Activated T-cell treated with anti-CD3 and anti-CD28 coated beads, Interleukin-2, amount 50 U/mL, for 24 hours (primary cell): ENCODE measurements at regions not wholly inside any gene's neighbourhood (a gene's known extent, or its start where the extent isn't known, plus 50 kb on each side); places are given as distances from the start of the nearest gene placed in this dataset.
"Not testable (repeated sequence)": the region's sequence is repeated elsewhere in the genome, so short reads cannot be mapped to it uniquely, and the experiment has no call there.

Experiments
- DNase-seq: peaks from one replicate; pipeline ENCODE4 v3.0.0-alpha.2; 2020
- H3K27ac Mint-ChIP-seq: 2 replicates; pipeline ENCODE4 v1.8.0; 2020; ENCODE audit warnings: mild to moderate bottlenecking, mixed read lengths
- H3K27me3 Mint-ChIP-seq: 2 replicates; pipeline ENCODE4 v1.8.0; 2020; ENCODE audit warnings: mixed read lengths
- H3K36me3 Mint-ChIP-seq: 2 replicates; pipeline ENCODE4 v1.8.0; 2020; ENCODE audit warnings: low read depth, mixed read lengths
- H3K4me1 Mint-ChIP-seq: 2 replicates; pipeline ENCODE4 v1.8.0; 2020; ENCODE audit warnings: low read depth, mixed read lengths
- H3K4me3 Mint-ChIP-seq: 2 replicates; pipeline ENCODE4 v1.8.0; 2020; ENCODE audit warnings: mild to moderate bottlenecking, moderate library complexity, mixed read lengths
- H3K9me3 Mint-ChIP-seq: 2 replicates; pipeline ENCODE4 v1.8.0; 2020; ENCODE audit warnings: mixed read lengths

GRCh38 chr12:107200394-107200793 is 107.0 kb upstream of the CRY1 start:
- H3K27me3 Mint-ChIP-seq: no peaks in the 10 kb centered on the region
- no peak for DNase-seq
- H3K36me3 Mint-ChIP-seq: no peaks in the 10 kb centered on the region
- no peak overlapping the region for H3K4me3 Mint-ChIP-seq
- H3K9me3 Mint-ChIP-seq: no peaks in the 10 kb centered on the region
- no peak overlapping the region for H3K27ac Mint-ChIP-seq
- H3K4me1 Mint-ChIP-seq: no peaks in the 10 kb centered on the region

GRCh38 chr12:107207931-107208525 is 114.7 kb upstream of the CRY1 start:
- DNase-seq: no peak
- H3K4me1 Mint-ChIP-seq: no peaks in the 10 kb centered on the region
- no peak overlapping the region for H3K4me3 Mint-ChIP-seq
- no peak overlapping the region for H3K27ac Mint-ChIP-seq
- peaks cover 2% of the 10 kb centered on the region for H3K9me3 Mint-ChIP-seq
- no peaks in the 10 kb centered on the region for H3K36me3 Mint-ChIP-seq
- H3K27me3 Mint-ChIP-seq: peaks cover 18% of the 10 kb centered on the region

- not testable (repeated sequence) for H3K4me1 Mint-ChIP-seq, H3K9me3 Mint-ChIP-seq, DNase-seq, H3K27ac Mint-ChIP-seq, H3K4me3 Mint-ChIP-seq, H3K36me3 Mint-ChIP-seq
- H3K27me3 Mint-ChIP-seq: peaks cover 18% of the 10 kb centered on the region
Measured at GRCh38 chr12:107209700-107210099, 116.4 kb upstream of the CRY1 start.

- H3K27ac Mint-ChIP-seq: not testable (repeated sequence)
- peaks cover 27% of the 10 kb centered on the region for H3K27me3 Mint-ChIP-seq
Measured at GRCh38 chr12:107214373-107214773, 121.0 kb upstream of the CRY1 start.

GRCh38 chr12:107216411-107216810 is 123.1 kb upstream of the CRY1 start:
- H3K27ac Mint-ChIP-seq, H3K36me3 Mint-ChIP-seq, H3K4me3 Mint-ChIP-seq, DNase-seq, H3K9me3 Mint-ChIP-seq, H3K4me1 Mint-ChIP-seq: not testable (repeated sequence)
- peaks cover 24% of the 10 kb centered on the region for H3K27me3 Mint-ChIP-seq

More at GRCh38 chr12:107214373-107214773, 121.0 kb upstream of the CRY1 start:
- H3K4me3 Mint-ChIP-seq, H3K9me3 Mint-ChIP-seq, DNase-seq, H3K36me3 Mint-ChIP-seq, H3K4me1 Mint-ChIP-seq: not testable (repeated sequence)

- peaks cover 2% of the 10 kb centered on the region for H3K9me3 Mint-ChIP-seq
- H3K27ac Mint-ChIP-seq: no peak overlapping the region
- no peak overlapping the region for H3K4me3 Mint-ChIP-seq
- peaks cover 8% of the 10 kb centered on the region for H3K4me1 Mint-ChIP-seq
- H3K36me3 Mint-ChIP-seq: no peaks in the 10 kb centered on the region
- DNase-seq: no peak
- H3K27me3 Mint-ChIP-seq: peaks cover 34% of the 10 kb centered on the region
Measured at GRCh38 chr12:107219301-107219700, 126.0 kb upstream of the CRY1 start.

GRCh38 chr12:107221913-107222312 is 128.6 kb upstream of the CRY1 start:
- H3K36me3 Mint-ChIP-seq: no peaks in the 10 kb centered on the region
- DNase-seq: no peak
- peaks cover 6% of the 10 kb centered on the region for H3K4me1 Mint-ChIP-seq
- no peak overlapping the region for H3K27ac Mint-ChIP-seq
- H3K4me3 Mint-ChIP-seq: no peak overlapping the region
- H3K9me3 Mint-ChIP-seq: peaks cover 2% of the 10 kb centered on the region
- H3K27me3 Mint-ChIP-seq: peaks cover 34% of the 10 kb centered on the region

GRCh38 chr12:107223821-107224220 is 130.5 kb upstream of the CRY1 start:
- H3K27me3 Mint-ChIP-seq: peaks cover 30% of the 10 kb centered on the region
- H3K4me1 Mint-ChIP-seq: peaks cover 6% of the 10 kb centered on the region
- DNase-seq: no peak
- H3K27ac Mint-ChIP-seq: no peak overlapping the region
- H3K4me3 Mint-ChIP-seq: no peak overlapping the region
- H3K36me3 Mint-ChIP-seq: no peaks in the 10 kb centered on the region
- no peaks in the 10 kb centered on the region for H3K9me3 Mint-ChIP-seq

- Mint-ChIP-seq H3K27ac (no peak overlapping the region), H3K9me3 (no peaks in the 10 kb centered on the region), H3K4me1 (peaks cover 6% of the 10 kb centered on the region), H3K36me3 (no peaks in the 10 kb centered on the region), H3K27me3 (peaks cover 22% of the 10 kb centered on the region), H3K4me3 (no peak overlapping the region)
- DNase-seq: no peak
Measured at GRCh38 chr12:107225635-107226034, 132.3 kb upstream of the CRY1 start.

- Mint-ChIP-seq H3K36me3 (no peaks in the 10 kb centered on the region), H3K27me3 (peaks cover 19% of the 10 kb centered on the region), H3K4me3 (no peak overlapping the region), H3K4me1 (peaks cover 6% of the 10 kb centered on the region), H3K27ac (no peak overlapping the region), H3K9me3 (no peaks in the 10 kb centered on the region)
- no peak for DNase-seq
Measured at GRCh38 chr12:107226126-107226525, 132.8 kb upstream of the CRY1 start.

- Mint-ChIP-seq H3K4me3 (no peak overlapping the region), H3K36me3 (no peaks in the 10 kb centered on the region), H3K9me3 (no peaks in the 10 kb centered on the region), H3K4me1 (no peaks in the 10 kb centered on the region), H3K27me3 (peaks cover 7% of the 10 kb centered on the region), H3K27ac (no peak overlapping the region)
- DNase-seq: no peak
Measured at GRCh38 chr12:107228076-107228475, 134.7 kb upstream of the CRY1 start.

- Mint-ChIP-seq H3K36me3 (no peaks in the 10 kb centered on the region), H3K4me3 (no peak overlapping the region), H3K27ac (no peak overlapping the region), H3K27me3 (no peaks in the 10 kb centered on the region), H3K4me1 (no peaks in the 10 kb centered on the region), H3K9me3 (no peaks in the 10 kb centered on the region)
- no peak for DNase-seq
Measured at GRCh38 chr12:107229827-107230226, 136.5 kb upstream of the CRY1 start.

- Mint-ChIP-seq H3K36me3 (no peaks in the 10 kb centered on the region), H3K27me3 (no peaks in the 10 kb centered on the region), H3K9me3 (no peaks in the 10 kb centered on the region), H3K4me3 (no peak overlapping the region), H3K27ac (no peak overlapping the region), H3K4me1 (no peaks in the 10 kb centered on the region)
- no peak for DNase-seq
Measured at GRCh38 chr12:107231303-107231702, 138.0 kb upstream of the CRY1 start.

GRCh38 chr12:107233551-107233950 is 140.2 kb upstream of the CRY1 start:
- peaks cover 15% of the 10 kb centered on the region for H3K4me1 Mint-ChIP-seq

GRCh38 chr12:107235600-107235999 is 142.3 kb upstream of the CRY1 start:
- peaks cover 15% of the 10 kb centered on the region for H3K4me1 Mint-ChIP-seq
- DNase-seq: no peak
- no peaks in the 10 kb centered on the region for H3K9me3 Mint-ChIP-seq
- no peaks in the 10 kb centered on the region for H3K27me3 Mint-ChIP-seq
- no peaks in the 10 kb centered on the region for H3K36me3 Mint-ChIP-seq
- H3K27ac Mint-ChIP-seq: no peak overlapping the region
- no peak overlapping the region for H3K4me3 Mint-ChIP-seq

More at GRCh38 chr12:107233551-107233950, 140.2 kb upstream of the CRY1 start:
- H3K36me3 Mint-ChIP-seq: no peaks in the 10 kb centered on the region
- H3K4me3 Mint-ChIP-seq: no peak overlapping the region
- no peaks in the 10 kb centered on the region for H3K27me3 Mint-ChIP-seq
- no peak for DNase-seq
- H3K27ac Mint-ChIP-seq: no peak overlapping the region
- H3K9me3 Mint-ChIP-seq: no peaks in the 10 kb centered on the region
